Ovary (tissue), 3 donors: ENCODE measurements at regions not wholly inside any gene's neighbourhood (a gene's known extent, or its start where the extent isn't known, plus 50 kb on each side); places are given as distances from the start of the nearest gene placed in this dataset.

Experiments
- EP300 ChIP-seq: sonication (generic); formaldehyde crosslinking; IDR thresholded peaks from one replicate; pipeline ENCODE4 v1.6.1; 2017; ENCODE audit warnings: antibody characterized with exemption
- POLR2A ChIP-seq: fragments of 450-650 bp; IDR thresholded peaks from one replicate; pipeline ENCODE4 v1.6.1; 2017; ENCODE audit warnings: antibody characterized with exemption, mild to moderate bottlenecking, moderate library complexity
- TF ChIP-seq, protein P1 (sequence below), 3 donors: fragments of 450-650 bp in 2 of 3; fragments of 200-600 bp in 1 of 3; IDR thresholded peaks; one replicate each; pipeline versions ENCODE4 v1.5.1 to v1.8.0; 2016 to 2022; ENCODE audit warnings: antibody characterized with exemption in 3 of 3, mild to moderate bottlenecking in 1 of 3
- donor health status: DM: no; HTN: no; CAD: no.

DNA sequence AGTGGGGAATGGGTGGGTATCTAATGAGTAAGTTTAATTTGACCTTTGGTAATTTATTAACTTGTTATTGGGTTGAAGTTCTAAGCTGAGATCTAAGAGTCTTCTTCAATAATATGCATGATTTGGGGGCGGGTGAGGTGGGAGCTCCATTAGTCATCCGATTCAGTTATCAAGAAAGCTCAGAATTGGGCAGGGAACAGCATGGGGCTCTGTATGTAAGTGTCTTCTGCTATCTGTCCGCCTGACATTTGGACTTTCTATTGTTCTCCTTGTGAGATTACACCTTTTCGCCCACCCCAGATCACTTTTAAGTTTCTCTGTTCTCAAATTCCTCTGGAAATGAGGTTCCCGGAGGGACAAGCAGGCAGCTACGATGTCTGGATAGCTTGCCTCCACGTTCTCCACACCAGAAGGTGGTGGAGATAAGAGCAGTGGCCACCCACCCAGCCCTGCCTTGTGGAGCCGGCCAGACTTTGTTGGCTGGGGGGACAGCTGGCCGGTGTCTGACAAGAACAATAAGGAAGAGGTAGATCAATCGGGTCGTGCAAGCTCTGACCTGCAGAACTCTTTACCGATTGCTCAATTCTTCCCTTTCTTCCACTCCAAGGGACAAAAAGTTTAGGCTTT lies 75.5 kb upstream of the GATA6 start:
- TF ChIP-seq, protein P1, sequence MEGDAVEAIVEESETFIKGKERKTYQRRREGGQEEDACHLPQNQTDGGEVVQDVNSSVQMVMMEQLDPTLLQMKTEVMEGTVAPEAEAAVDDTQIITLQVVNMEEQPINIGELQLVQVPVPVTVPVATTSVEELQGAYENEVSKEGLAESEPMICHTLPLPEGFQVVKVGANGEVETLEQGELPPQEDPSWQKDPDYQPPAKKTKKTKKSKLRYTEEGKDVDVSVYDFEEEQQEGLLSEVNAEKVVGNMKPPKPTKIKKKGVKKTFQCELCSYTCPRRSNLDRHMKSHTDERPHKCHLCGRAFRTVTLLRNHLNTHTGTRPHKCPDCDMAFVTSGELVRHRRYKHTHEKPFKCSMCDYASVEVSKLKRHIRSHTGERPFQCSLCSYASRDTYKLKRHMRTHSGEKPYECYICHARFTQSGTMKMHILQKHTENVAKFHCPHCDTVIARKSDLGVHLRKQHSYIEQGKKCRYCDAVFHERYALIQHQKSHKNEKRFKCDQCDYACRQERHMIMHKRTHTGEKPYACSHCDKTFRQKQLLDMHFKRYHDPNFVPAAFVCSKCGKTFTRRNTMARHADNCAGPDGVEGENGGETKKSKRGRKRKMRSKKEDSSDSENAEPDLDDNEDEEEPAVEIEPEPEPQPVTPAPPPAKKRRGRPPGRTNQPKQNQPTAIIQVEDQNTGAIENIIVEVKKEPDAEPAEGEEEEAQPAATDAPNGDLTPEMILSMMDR (IDR thresholded peaks at IDR 0.05), result no peak
- TF ChIP-seq POLR2A (no peak), EP300 (no peak)
